K562 (cell line): ENCODE measurements at regions not wholly inside any gene's neighbourhood (a gene's known extent, or its start where the extent isn't known, plus 50 kb on each side); places are given as distances from the start of the nearest gene placed in this dataset.

Source experiments
- ARID3B ChIP-seq: fragments of 250-450 bp; sonication (Bioruptor Pico); IDR thresholded peaks from 2 replicates; pipeline ENCODE4 v1.4.0; 2020; ENCODE audit warnings: borderline replicate concordance
- CTCFL ChIP-seq: IDR thresholded peaks from 2 replicates; pipeline ENCODE4 v1.6.1; 2011; ENCODE audit warnings: borderline replicate concordance, low read depth, mild to moderate bottlenecking, moderate library complexity, low read length; ENCODE audit not compliant: insufficient read depth, poor library complexity, severe bottlenecking
- MTA1 ChIP-seq: fragments of 450-650 bp; IDR thresholded peaks from 2 replicates; pipeline ENCODE4 v1.6.1; 2017; ENCODE audit warnings: borderline replicate concordance
- POU5F1 ChIP-seq: fragments of 150-350 bp; IDR thresholded peaks from 2 replicates; pipeline ENCODE4 v1.6.1; 2014; ENCODE audit warnings: borderline replicate concordance, low read length, low read depth, mild to moderate bottlenecking; ENCODE audit not compliant: partially characterized antibody
- RBM17 ChIP-seq: fragments of 200-400 bp; formaldehyde crosslinking; IDR thresholded peaks from 2 replicates; pipeline ENCODE4 v1.6.1; 2017; ENCODE audit warnings: low read depth, mild to moderate bottlenecking, low read length, borderline replicate concordance
- RBM39 ChIP-seq: fragments of 200-400 bp; formaldehyde crosslinking; optimal IDR thresholded peaks from 2 replicates; pipeline ENCODE3; 2018; ENCODE audit warnings: low read depth, low read length
- SREBF2 ChIP-seq: sonication (generic); formaldehyde crosslinking; IDR thresholded peaks from 2 replicates; pipeline ENCODE4 v1.4.0; 2020; ENCODE audit warnings: mild to moderate bottlenecking, missing genetic modification reagents
- THAP12 ChIP-seq: fragments of 250-450 bp; sonication (Bioruptor Pico); IDR thresholded peaks from 2 replicates; pipeline ENCODE4 v1.9.0; 2021; ENCODE audit warnings: mild to moderate bottlenecking, inconsistent platforms
- THRA ChIP-seq: fragments of 450-650 bp; IDR thresholded peaks from 2 replicates; pipeline ENCODE4 v1.6.1; 2017; ENCODE audit warnings: mild to moderate bottlenecking, moderate library complexity
- USF2 ChIP-seq: sonication (generic); formaldehyde crosslinking; IDR thresholded peaks from 2 replicates; pipeline ENCODE4 v1.5.0; 2020; ENCODE audit warnings: missing genetic modification reagents
- ZNF511 ChIP-seq: sonication (generic); formaldehyde crosslinking; IDR thresholded peaks from 2 replicates; pipeline ENCODE4 v1.8.0; 2022; ENCODE audit warnings: mild to moderate bottlenecking, missing genetic modification reagents
- ZNF583 ChIP-seq: fragments of 250-450 bp; sonication (Bioruptor Pico); IDR thresholded peaks from 2 replicates; pipeline ENCODE4 v1.4.0; 2020
- ZZZ3 ChIP-seq: fragments of 450-650 bp; IDR thresholded peaks from 2 replicates; pipeline ENCODE4 v1.6.1; 2016; ENCODE audit warnings: antibody characterized with exemption, mild to moderate bottlenecking, moderate library complexity

GRCh38 chr7:45259966-45260646 lies 102.5 kb downstream of the RAMP3 start (continued):
- TF ChIP-seq THRA (no peak), USF2 (CRISPR knock-in tag) (no peak), THAP12 (no peak), POU5F1 (no peak), SREBF2 (CRISPR knock-in tag) (no peak), ZNF511 (no peak), RBM39 (no peak), MTA1 (no peak), CTCFL (no peak), RBM17 (no peak), ZZZ3 (no peak), ZNF583 (CRISPR knock-in tag) (no peak), ARID3B (CRISPR knock-in tag) (no peak)
